WTC11 (cell line): ENCODE measurements at regions not wholly inside any gene's neighbourhood (a gene's known extent, or its start where the extent isn't known, plus 50 kb on each side); places are given as distances from the start of the nearest gene placed in this dataset.

Experiments used
- E2F5 ChIP-seq: sonication (generic); formaldehyde crosslinking; IDR thresholded peaks from 2 replicates; pipeline ENCODE4 v1.8.1; 2022; ENCODE audit warnings: mild to moderate bottlenecking, moderate library complexity, missing genetic modification reagents
- ESRRA ChIP-seq: sonication (generic); formaldehyde crosslinking; IDR thresholded peaks from 2 replicates; pipeline ENCODE4 v1.8.1; 2022; ENCODE audit warnings: mild to moderate bottlenecking, missing genetic modification reagents, borderline replicate concordance
- FOXP1 ChIP-seq: sonication (generic); formaldehyde crosslinking; IDR thresholded peaks from 2 replicates; pipeline ENCODE4 v1.8.0; 2022; ENCODE audit warnings: missing genetic modification reagents, mild to moderate bottlenecking, moderate library complexity, borderline replicate concordance

- TF ChIP-seq E2F5 (CRISPR knock-in tag) = no peak
- TF ChIP-seq ESRRA (CRISPR knock-in tag) = no peak
- no peak for TF ChIP-seq FOXP1
These were observed 776.0 kb downstream of the GALC start for GRCh38 chr14:87217023-87217422.
